ENCODE measurements at regions not wholly inside any gene's neighbourhood (a gene's known extent, or its start where the extent isn't known, plus 50 kb on each side); places are given as distances from the start of the nearest gene placed in this dataset.

GRCh38 chr2:150663143-150663542 is 175.7 kb upstream of the RND3 start:
- TF ChIP-seq CTCF (IDR thresholded peaks at IDR 0.05), result no peak
- DNase-seq (no peak), ATAC-seq (no peak)
- H3K4me3 ChIP-seq, result no peak overlapping the region
- no peaks in the 10 kb centered on the region for H3K9me3 ChIP-seq
- no peaks in the 10 kb centered on the region for H3K27me3 ChIP-seq (ENCODE audit: insufficient read depth in 3 of 3, low read length in 2 of 3)
- intact Hi-C loops (cut with DNase I), result no loop called here
- no peaks in the 10 kb centered on the region for H3K4me1 ChIP-seq
- H3K36me3 ChIP-seq (ENCODE audit: insufficient read depth in 1 of 2, low read depth in 1 of 2), result no peaks in the 10 kb centered on the region
- no peak overlapping the region for H3K27ac ChIP-seq
- 31 to 39% (median 39%) methylated on average over 1 of the region's 1 CpG for WGBS, 3 donors

- no peak for DNase-seq
- no peaks in the 10 kb centered on the region for H3K27me3 ChIP-seq (ENCODE audit: insufficient read depth in 3 of 3, low read length in 2 of 3)
- WGBS, 3 donors, result 94 to 98% (median 96%) methylated on average over 2 of the region's 2 CpGs
- no peak for TF ChIP-seq CTCF (IDR thresholded peaks at IDR 0.05)
- ATAC-seq, result no peak
- no peaks in the 10 kb centered on the region for H3K36me3 ChIP-seq (ENCODE audit: insufficient read depth in 1 of 2, low read depth in 1 of 2)
- H3K27ac ChIP-seq, result no peak overlapping the region
- H3K9me3 ChIP-seq, result no peaks in the 10 kb centered on the region
- intact Hi-C loops (cut with DNase I), result no loop called here
- no peaks in the 10 kb centered on the region for H3K4me1 ChIP-seq
- H3K4me3 ChIP-seq, result no peak overlapping the region
Observed at GRCh38 chr2:150656002-150656401, 168.5 kb upstream of the RND3 start.

- Histone ChIP-seq H3K4me3 (no peak overlapping the region), H3K9me3 (no peaks in the 10 kb centered on the region), H3K27ac (no peak overlapping the region), H3K36me3 (ENCODE audit: insufficient read depth in 1 of 2, low read depth in 1 of 2) (no peaks in the 10 kb centered on the region), H3K27me3 (ENCODE audit: insufficient read depth in 3 of 3, low read length in 2 of 3) (no peaks in the 10 kb centered on the region), H3K4me1 (no peaks in the 10 kb centered on the region)
- WGBS, 3 donors, result 89 to 97% (median 94%) methylated on average over 1 of the region's 1 CpG
- ATAC-seq, result no peak
- TF ChIP-seq CTCF (IDR thresholded peaks at IDR 0.05), result no peak
- intact Hi-C loops (cut with DNase I), result no loop called here
- DNase-seq, result no peak
Observed at GRCh38 chr2:150653351-150653750, 165.9 kb upstream of the RND3 start.

- Histone ChIP-seq H3K4me3 (no peak overlapping the region), H3K4me1 (no peaks in the 10 kb centered on the region), H3K9me3 (no peaks in the 10 kb centered on the region), H3K36me3 (ENCODE audit: insufficient read depth in 1 of 2, low read depth in 1 of 2) (no peaks in the 10 kb centered on the region), H3K27ac (no peak overlapping the region), H3K27me3 (ENCODE audit: insufficient read depth in 3 of 3, low read length in 2 of 3) (no peaks in the 10 kb centered on the region)
- ATAC-seq, result no peak
- intact Hi-C loops (cut with DNase I), result no loop called here
- no peak for TF ChIP-seq CTCF (IDR thresholded peaks at IDR 0.05)
- WGBS, 3 donors, result 81 to 88% (median 82%) methylated on average over 5 of the region's 5 CpGs
- no peak for DNase-seq
Observed at GRCh38 chr2:150647943-150648342, 160.5 kb upstream of the RND3 start.

GRCh38 chr2:150646746-150647145 is 159.3 kb upstream of the RND3 start:
- Histone ChIP-seq H3K4me3 (no peak overlapping the region), H3K27me3 (ENCODE audit: insufficient read depth in 3 of 3, low read length in 2 of 3) (no peaks in the 10 kb centered on the region), H3K36me3 (ENCODE audit: insufficient read depth in 1 of 2, low read depth in 1 of 2) (no peaks in the 10 kb centered on the region), H3K27ac (no peak overlapping the region), H3K4me1 (no peaks in the 10 kb centered on the region), H3K9me3 (no peaks in the 10 kb centered on the region)
- ATAC-seq, result no peak
- WGBS, 3 donors, result 83 to 87% (median 84%) methylated on average over 4 of the region's 4 CpGs
- TF ChIP-seq CTCF (IDR thresholded peaks at IDR 0.05), result no peak
- no peak for DNase-seq
- intact Hi-C loops (cut with DNase I), result no loop called here
